AG10803 (cell line): ENCODE measurements at regions not wholly inside any gene's neighbourhood (a gene's known extent, or its start where the extent isn't known, plus 50 kb on each side); places are given as distances from the start of the nearest gene placed in this dataset.

ENCODE experiments used
- DNase-seq: peaks from one replicate; pipeline ENCODE4 v3.0.0; 2010; ENCODE audit warnings: low read depth
- H3K4me3 ChIP-seq: 2 replicates; pipeline ENCODE4 v1.5.1; 2011; ENCODE audit warnings: mild to moderate bottlenecking, low read length, control low read depth
- CTCF ChIP-seq: conservative IDR thresholded peaks from 2 replicates; pipeline ENCODE4 v1.5.1; 2011; ENCODE audit warnings: mild to moderate bottlenecking, low read length, control low read depth, inconsistent platforms

- no peak for DNase-seq
- no peak overlapping the region for H3K4me3 ChIP-seq
- TF ChIP-seq CTCF: no peak
These were observed 60.7 kb upstream of the TOX2 start for GRCh38 chr20:43853918-43854317.

- no peak overlapping the region for H3K4me3 ChIP-seq
- DNase-seq: no peak
- TF ChIP-seq CTCF: no peak
These were observed 61.4 kb upstream of the TOX2 start for GRCh38 chr20:43853174-43853803.

GRCh38 chr20:43849496-43850186 is 65.0 kb upstream of the TOX2 start:
- no peak for TF ChIP-seq CTCF
- H3K4me3 ChIP-seq: no peak overlapping the region

GRCh38 chr20:43846516-43846905 is 68.1 kb upstream of the TOX2 start:
- no peak for TF ChIP-seq CTCF
- H3K4me3 ChIP-seq: no peak overlapping the region
- no peak for DNase-seq

More at GRCh38 chr20:43849496-43850186, 65.0 kb upstream of the TOX2 start:
- DNase-seq: peak; percentile 28

- no peak overlapping the region for H3K4me3 ChIP-seq
- TF ChIP-seq CTCF: peak; percentile 54
- DNase-seq: peak; percentile 96
These were observed 69.7 kb upstream of the TOX2 start for GRCh38 chr20:43844778-43845614.

GRCh38 chr20:43843965-43844660 is 70.5 kb upstream of the TOX2 start:
- H3K4me3 ChIP-seq: no peak overlapping the region
- TF ChIP-seq CTCF: no peak
- no peak for DNase-seq
